HG03565 (cell line): ENCODE measurements at regions not wholly inside any gene's neighbourhood (a gene's known extent, or its start where the extent isn't known, plus 50 kb on each side); places are given as distances from the start of the nearest gene placed in this dataset.
"Not testable (repeated sequence)": the region's sequence is repeated elsewhere in the genome, so short reads cannot be mapped to it uniquely, and the experiment has no call there.

ENCODE experiments used
- ATAC-seq: cut with Tn5 transposase; IDR thresholded peaks from one replicate; pipeline ENCODE4 v1.9.1; 2021; ENCODE audit warnings: mild to moderate bottlenecking, moderate library complexity; ENCODE audit not compliant: unreplicated experiment

GRCh38 chr6:21909321-21909720, 315.8 kb downstream of the SOX4 start:
- ATAC-seq, result no peak

DNA sequence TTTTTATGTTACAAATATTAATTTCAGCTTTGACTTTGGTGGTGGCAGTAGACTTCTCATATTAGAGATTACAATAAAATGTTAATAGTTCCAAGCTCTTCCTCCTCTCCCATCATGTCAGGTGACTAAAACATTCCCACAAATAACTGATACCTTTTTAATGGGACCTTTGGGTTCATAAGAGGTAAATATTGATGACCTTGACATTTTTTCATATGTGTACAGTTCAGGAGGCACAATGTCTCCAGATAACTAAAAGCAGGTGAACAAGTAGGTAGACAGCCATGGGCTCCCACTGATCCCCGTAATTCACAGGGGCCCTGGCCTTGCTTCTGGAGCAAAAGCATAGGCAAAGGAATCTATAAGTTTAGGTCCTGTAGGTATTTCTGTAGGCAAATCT, 317.7 kb downstream of the SOX4 start:
- ATAC-seq, result no peak

- ATAC-seq, result no peak
Measured at GRCh38 chr6:21912151-21912832, 318.7 kb downstream of the SOX4 start.

DNA sequence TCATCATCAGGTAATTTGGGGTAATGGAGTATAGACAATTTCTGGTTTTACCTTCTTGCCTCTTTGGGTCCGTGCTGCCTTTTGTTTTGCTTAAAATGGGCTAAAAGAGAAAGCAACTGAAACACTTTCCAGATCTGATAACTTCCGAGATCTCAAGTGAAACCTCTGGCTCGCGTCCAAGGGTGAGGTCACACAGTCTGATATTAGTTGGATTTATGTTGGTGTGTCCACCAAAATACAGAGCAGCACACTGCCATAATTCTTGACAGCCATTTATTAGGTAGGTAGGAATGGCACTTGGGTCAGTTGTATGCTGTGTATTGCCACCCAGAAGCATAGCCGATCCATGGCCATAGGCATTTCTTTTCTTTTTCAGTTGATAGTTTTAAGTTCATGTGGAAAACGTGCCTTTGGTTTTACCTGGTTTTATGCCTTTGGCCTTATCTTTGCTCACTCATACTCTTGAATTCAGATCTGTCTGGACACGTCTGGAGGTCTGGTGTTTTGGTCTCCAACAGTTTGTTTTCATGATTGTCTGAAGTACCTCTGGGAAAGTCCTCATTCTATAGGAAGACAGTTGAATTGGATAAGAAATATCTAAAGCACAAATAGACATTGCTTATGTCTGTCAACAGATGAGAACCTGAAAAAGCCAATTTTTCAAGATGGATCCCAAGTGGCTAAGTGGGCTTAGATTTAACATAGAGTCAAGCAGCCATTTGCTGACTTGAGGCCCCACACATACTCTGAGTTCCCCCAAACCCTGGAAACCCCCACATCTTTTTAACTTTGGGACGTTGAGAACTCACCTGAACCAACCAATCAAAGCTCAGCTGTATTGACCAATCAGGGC, 320.8 kb downstream of the SOX4 start:
- peak; percentile 58 for ATAC-seq

GRCh38 chr6:21915707-21916260, 322.2 kb downstream of the SOX4 start:
- ATAC-seq, result no peak

- ATAC-seq, result no peak
Measured at GRCh38 chr6:21918041-21918440, 324.5 kb downstream of the SOX4 start.

DNA sequence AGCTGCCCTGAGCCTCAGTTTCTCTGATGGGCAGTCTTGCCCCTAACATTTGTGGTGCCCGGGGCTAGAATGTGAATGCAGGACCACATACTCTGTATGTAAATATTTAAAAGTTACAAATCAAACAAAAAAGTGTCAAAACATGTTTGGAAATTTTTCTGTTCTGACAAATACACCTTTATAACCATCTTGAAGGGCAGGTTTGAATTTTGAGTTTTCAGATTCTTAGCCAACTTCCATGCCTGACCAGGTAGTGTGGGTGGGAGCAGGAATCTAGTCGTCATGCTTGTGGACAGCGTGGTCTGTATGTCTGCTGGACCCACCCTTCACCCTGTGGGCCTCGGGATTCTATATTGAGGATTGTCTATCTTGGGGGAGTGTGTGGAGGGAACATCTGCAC, 325.1 kb downstream of the SOX4 start:
- no peak for ATAC-seq

DNA sequence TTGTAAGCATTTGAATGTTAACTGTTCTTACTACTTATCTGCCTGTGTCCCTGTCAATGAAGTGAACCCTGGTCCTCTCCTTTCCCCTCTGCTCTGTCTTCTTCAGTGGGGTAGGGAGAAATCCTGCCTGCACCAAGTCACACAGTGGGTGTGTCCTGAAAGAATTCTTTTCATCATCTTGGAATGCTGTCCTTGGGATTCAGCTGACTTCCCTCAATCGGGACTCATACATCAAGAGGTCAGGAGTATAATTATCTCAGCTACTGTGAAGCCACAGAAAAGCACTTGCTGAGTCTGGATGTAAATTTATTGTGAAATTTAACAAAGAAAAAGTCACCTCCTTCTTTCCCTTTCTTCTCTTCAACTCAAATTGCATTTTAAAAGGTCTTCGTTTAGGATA, 328.5 kb downstream of the SOX4 start:
- ATAC-seq, result no peak

DNA sequence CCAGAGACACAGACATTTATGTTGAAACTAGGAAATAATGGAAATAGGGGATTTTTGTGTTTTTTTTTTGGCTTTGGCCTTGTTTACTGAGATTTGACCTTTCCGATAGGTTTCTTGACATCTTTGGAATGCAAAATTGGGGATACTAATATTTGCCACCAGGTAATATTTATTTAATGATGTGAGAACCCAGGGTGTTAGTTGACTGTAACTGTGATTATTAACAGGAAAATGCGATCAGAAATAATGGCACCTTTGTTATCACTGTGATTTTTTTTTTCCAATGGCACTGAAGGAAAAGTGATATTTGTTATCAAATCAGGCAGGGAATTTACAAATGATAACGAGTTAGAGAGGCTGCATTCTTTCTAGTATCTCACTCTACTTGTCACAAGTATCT, 330.5 kb downstream of the SOX4 start:
- no peak for ATAC-seq

DNA sequence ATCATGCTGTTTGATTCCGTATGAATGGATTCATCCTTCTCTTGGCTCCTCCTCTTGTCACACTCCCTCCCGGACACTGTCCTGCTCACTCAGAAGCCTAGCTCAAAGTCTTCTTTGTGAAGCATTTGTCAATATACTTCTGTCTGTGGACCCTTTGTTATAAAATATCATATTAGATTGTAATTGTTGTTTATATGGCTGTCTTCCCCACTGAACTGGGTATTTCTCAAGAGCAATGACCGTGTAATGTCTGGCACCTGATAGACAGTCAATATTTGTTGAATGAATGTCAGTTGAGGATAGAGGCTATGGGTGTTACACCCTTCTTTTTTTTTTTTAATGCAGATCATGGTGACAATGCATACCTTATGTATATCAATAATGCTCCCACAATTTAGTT, 335.3 kb downstream of the SOX4 start:
- ATAC-seq, result no peak

- no peak for ATAC-seq
Measured at GRCh38 chr6:21931641-21932335, 338.2 kb downstream of the SOX4 start.

DNA sequence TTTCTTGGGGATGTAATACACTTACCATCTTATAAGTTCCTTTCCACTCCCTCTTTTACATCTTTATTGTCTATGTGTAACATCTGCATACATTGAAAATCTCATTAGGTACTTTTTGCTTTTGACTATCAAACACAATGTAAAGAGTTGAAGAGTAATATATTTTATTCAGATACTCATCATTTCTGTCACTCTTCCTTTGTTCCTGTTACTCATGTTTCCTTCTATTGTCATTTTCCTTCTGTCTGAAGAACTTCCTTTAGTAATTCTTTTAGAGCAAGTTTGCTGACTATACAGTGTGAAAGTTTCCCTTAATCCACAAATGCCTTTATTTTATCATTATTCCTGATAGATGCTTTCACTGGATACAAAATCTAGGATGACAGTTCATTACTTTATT, 339.8 kb downstream of the SOX4 start:
- ATAC-seq, result no peak

GRCh38 chr6:21935142-21935541, 341.6 kb downstream of the SOX4 start:
- ATAC-seq, result no peak

DNA sequence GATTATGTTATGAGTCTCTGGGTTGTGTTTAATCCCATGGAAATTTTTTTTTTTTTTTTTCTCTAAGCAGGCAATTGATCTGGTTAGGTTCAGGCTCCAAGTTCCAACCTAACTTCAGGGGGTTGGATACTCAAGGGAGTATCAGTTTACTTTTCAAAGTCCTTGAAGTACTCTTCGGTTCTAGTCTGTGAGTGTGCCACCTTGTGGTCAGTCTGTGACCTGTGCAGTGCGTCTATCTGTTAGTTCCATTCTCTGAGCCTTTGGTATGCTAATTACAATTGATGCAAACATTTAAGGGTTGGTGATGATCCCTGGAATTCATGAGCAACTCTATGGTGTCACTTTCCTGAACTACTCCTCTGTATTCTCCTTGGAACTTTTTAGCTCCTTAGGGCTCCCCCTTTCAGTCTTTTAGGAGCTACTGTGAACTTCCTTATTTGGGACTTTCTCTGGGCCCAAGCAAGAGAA, 342.0 kb downstream of the SOX4 start:
- no peak for ATAC-seq

DNA sequence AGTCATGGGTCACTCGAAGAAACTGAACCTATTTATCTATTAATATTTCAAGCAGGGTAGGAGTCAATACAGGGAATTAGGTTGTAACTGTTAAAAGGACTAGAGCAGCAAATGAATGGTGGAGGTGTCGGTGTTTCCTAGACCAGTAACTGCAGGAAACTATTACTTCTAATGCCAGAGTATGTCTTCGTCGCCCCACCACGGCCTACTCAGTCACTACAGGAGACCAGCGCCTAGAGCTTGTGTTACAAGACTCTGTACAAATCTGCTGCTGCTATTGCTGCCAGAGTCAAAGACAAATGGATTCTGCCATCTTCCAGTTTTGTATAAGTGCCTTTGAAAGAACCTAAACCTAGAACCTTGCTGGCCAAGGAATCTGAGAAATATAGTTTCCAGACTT, 343.9 kb downstream of the SOX4 start:
- ATAC-seq, result no peak

GRCh38 chr6:21939066-21939465, 345.5 kb downstream of the SOX4 start:
- not testable (repeated sequence) for ATAC-seq

DNA sequence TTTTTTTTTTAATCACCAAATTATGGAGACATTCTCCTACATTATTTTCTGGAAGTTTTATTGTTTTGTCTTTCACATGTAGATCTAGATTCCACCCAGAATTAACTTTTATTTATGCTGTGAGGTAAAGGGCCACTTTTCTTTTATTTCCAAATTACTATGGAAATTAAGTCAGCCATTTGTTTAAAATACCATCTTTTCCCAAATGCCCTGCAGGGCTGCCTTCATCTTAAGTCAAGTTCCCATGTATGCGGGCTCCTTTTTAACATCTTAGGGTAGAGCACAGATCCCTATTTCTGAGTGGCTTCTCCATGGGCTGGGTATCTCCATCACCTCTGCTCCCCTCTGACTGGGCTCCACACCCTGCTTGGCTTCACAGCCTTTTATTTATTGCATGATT, 348.4 kb downstream of the SOX4 start:
- ATAC-seq, result no peak

DNA sequence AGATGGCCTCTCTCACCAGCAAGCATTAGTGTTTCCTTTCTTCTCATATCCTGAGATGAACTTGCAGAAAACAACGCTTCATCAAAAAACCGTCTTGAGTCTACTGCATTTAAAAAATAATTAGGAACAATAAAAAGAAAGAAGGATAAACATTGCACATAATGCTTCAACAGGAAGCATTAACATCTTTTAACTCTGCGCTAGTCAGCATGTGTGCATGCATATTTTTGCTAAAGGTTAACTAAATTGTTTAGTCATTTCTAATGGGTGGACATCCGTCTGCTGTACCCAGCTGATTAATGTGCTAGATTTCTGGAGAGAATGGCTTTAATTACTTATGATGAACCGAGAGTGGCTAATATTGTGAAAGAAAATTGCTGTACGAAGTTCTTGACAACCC, 349.3 kb downstream of the SOX4 start:
- ATAC-seq, result no peak

DNA sequence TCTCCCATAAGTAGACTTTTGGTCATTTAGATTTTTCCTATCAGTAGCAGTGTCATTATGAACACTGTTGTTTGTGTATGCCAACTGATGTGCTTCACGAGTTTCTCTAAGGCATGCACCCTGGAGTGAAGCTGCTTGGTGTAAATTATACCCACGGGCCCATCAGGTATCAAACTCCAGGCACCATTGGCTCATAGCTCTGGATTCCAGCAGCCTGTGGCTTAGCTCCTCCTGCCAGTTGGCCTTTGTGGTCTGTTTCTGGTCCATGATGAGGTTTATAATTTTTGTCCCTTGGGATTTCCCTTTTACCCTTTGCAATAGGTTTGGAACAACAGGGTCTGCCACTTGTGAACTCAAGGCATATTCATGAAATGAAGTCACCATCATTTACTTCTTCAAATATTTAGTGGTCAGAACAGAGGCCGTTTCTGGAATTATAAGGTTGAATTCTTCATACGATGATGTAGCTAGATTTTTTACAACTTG, 350.5 kb downstream of the PRL start:
- ATAC-seq, result no peak

DNA sequence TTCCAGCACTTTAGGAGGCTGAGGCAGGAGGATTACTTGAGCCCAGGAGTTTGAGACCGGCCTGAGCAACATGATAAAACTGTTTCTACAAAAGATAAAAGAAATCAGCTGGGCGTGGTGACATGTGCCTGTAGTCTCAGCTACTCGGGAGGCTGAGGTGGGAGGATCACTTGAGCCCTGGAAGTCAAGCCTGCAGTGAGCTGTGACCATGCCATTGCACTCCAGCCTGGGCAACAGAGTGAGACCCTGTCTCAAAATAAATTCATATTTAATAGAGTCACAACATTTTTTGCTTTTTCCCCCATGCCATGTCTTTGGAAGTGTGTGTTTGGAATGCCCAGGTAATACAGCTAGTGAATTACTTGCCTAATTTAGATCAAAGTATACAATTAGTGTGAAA, 349.6 kb downstream of the PRL start:
- not testable (repeated sequence) for ATAC-seq

- no peak for ATAC-seq
Measured at GRCh38 chr6:21947731-21948386, 349.0 kb downstream of the PRL start.
